Calu3 (cell line): ENCODE measurements at regions not wholly inside any gene's neighbourhood (a gene's known extent, or its start where the extent isn't known, plus 50 kb on each side); places are given as distances from the start of the nearest gene placed in this dataset.

ENCODE experiments used
- BruUV-seq: library from RNA; stranded (reverse); fragments of 400-500 nt; replicated peaks from 2 replicates; lab custom pipeline; 2021; lab: Mats Ljungman, UMichigan
- CTCF ChIA-PET: fragments of 300-600 bp; sonication (Branson Sonifier 250); formaldehyde crosslinking; loops from one replicate; lab custom pipeline; 2022; ENCODE audit warnings: antibody characterized with exemption; lab: Charles Lee
- DNase-seq: peaks from one replicate; pipeline ENCODE4 v3.0.0; 2022
- H3K27ac Mint-ChIP-seq: one replicate; pipeline ENCODE4 v1.8.0; 2022; ENCODE audit warnings: mixed read lengths; ENCODE audit not compliant: unreplicated experiment
- H3K27me3 Mint-ChIP-seq: one replicate; pipeline ENCODE4 v1.8.0; 2022; ENCODE audit warnings: mixed read lengths; ENCODE audit not compliant: unreplicated experiment
- H3K36me3 Mint-ChIP-seq: one replicate; pipeline ENCODE4 v1.8.0; 2022; ENCODE audit warnings: mild to moderate bottlenecking, moderate library complexity, mixed read lengths; ENCODE audit not compliant: insufficient read depth, unreplicated experiment
- H3K4me1 Mint-ChIP-seq: one replicate; pipeline ENCODE4 v1.8.0; 2022; ENCODE audit warnings: mild to moderate bottlenecking, low read depth, mixed read lengths; ENCODE audit not compliant: unreplicated experiment
- H3K4me3 Mint-ChIP-seq: one replicate; pipeline ENCODE4 v1.8.0; 2022; ENCODE audit warnings: mild to moderate bottlenecking, low read depth, moderate library complexity, mixed read lengths; ENCODE audit not compliant: unreplicated experiment
- H3K9me3 Mint-ChIP-seq: one replicate; pipeline ENCODE4 v1.8.0; 2022; ENCODE audit warnings: low read depth, mixed read lengths; ENCODE audit not compliant: unreplicated experiment
- CTCF ChIP-seq: fragments of 200-600 bp; IDR thresholded peaks from one replicate; pipeline ENCODE4 v1.8.0; 2022; ENCODE audit warnings: antibody characterized with exemption; ENCODE audit not compliant: unreplicated experiment
- intact Hi-C: fragments of 100-400 bp; cut with micrococcal nuclease; formaldehyde crosslinking; loops from one replicate; pipeline ENCODE4 v1.10.0; 2022; ENCODE audit not compliant: unreplicated experiment

DNA sequence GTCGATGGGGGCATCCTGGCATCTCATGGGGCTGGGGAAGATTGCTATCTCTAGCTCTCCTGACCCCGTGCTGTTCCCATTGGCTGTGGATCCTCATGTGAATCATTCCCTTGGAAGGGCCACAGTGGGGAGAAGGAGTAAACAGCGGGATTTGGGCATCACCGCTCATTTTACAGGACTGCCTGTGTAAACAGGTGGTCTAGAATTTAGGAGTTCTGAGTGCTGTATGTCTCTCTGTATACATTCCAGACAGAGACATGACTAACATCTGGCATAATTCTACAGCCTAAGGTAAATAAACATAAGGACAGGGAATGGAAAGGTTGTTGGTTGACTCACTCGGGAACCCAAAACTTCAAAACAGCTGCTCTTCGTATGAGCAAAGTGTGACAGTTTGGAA, 92.7 kb downstream of the COPS8 start:
- H3K4me1 Mint-ChIP-seq, result peaks cover 8% of the 10 kb centered on the region
- H3K27me3 Mint-ChIP-seq, result peaks cover 25% of the 10 kb centered on the region
- no peak overlapping the region for H3K27ac Mint-ChIP-seq
- no peaks in the 10 kb centered on the region for H3K36me3 Mint-ChIP-seq
- H3K4me3 Mint-ChIP-seq, result no peak overlapping the region
- no peak for TF ChIP-seq CTCF
- intact Hi-C loops, result no loop called here
- BruUV-seq, result no TSS peak
- no peaks in the 10 kb centered on the region for H3K9me3 Mint-ChIP-seq
- CTCF ChIA-PET, result no interaction called here
- no peak for DNase-seq

- H3K4me1 Mint-ChIP-seq, result peaks cover 10% of the 10 kb centered on the region
These were observed 93.5 kb downstream of the COPS8 start for GRCh38 chr2:237179161-237179560.

GRCh38 chr2:237180187-237180586, 94.5 kb downstream of the COPS8 start:
- no peak overlapping the region for H3K27ac Mint-ChIP-seq
- no peak for DNase-seq
- H3K4me3 Mint-ChIP-seq, result no peak overlapping the region
- intact Hi-C loops, result no loop called here
- CTCF ChIA-PET, result no interaction called here
- no TSS peak for BruUV-seq
- H3K36me3 Mint-ChIP-seq, result no peaks in the 10 kb centered on the region
- peaks cover 20% of the 10 kb centered on the region for H3K27me3 Mint-ChIP-seq
- H3K9me3 Mint-ChIP-seq, result no peaks in the 10 kb centered on the region
- TF ChIP-seq CTCF, result no peak
- peaks cover 18% of the 10 kb centered on the region for H3K4me1 Mint-ChIP-seq

More at GRCh38 chr2:237179161-237179560, 93.5 kb downstream of the COPS8 start:
- Mint-ChIP-seq H3K4me3 (no peak overlapping the region), H3K9me3 (no peaks in the 10 kb centered on the region), H3K27me3 (peaks cover 25% of the 10 kb centered on the region), H3K27ac (no peak overlapping the region), H3K36me3 (no peaks in the 10 kb centered on the region)
- CTCF ChIA-PET, result no interaction called here
- DNase-seq, result no peak
- no TSS peak for BruUV-seq
- no peak for TF ChIP-seq CTCF
- intact Hi-C loops, result no loop called here

GRCh38 chr2:237180987-237181386, 95.3 kb downstream of the COPS8 start:
- TF ChIP-seq CTCF, result no peak
- intact Hi-C loops, result no loop called here
- Mint-ChIP-seq H3K27ac (no peak overlapping the region), H3K9me3 (no peaks in the 10 kb centered on the region), H3K4me3 (no peak overlapping the region), H3K36me3 (no peaks in the 10 kb centered on the region), H3K27me3 (peaks cover 13% of the 10 kb centered on the region), H3K4me1 (peaks cover 18% of the 10 kb centered on the region)
- BruUV-seq, result no TSS peak
- CTCF ChIA-PET, result no interaction called here
- no peak for DNase-seq
